ENCODE measurements at regions not wholly inside any gene's neighbourhood (a gene's known extent, or its start where the extent isn't known, plus 50 kb on each side); places are given as distances from the start of the nearest gene placed in this dataset.

DNA sequence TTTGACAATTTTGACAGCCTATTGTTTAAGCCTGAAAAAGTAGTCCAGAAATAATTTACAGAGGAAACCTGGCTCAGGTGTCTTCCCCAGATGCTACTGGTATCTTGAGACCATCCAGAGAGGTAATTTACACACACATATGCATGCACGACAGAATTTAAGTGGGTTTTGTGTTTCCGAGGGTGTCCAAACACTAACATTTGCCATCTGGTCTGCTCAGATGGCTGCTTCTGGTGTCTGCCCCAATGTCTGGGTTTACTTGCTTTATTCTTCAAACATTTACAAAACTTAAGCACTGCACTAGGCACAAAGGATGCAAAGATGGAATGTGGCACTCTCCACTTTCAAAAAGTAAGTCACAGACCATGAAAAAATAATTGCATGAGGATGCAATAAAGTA lies 226.6 kb upstream of the EGLN3 start:
- H3K4me2 ChIP-seq (ENCODE audit: extremely low read depth, insufficient read depth, low read length), result no peak overlapping the region
- H3K4me1 ChIP-seq (ENCODE audit: control insufficient read depth, extremely low read depth, insufficient read depth, low read length), result no peaks in the 10 kb centered on the region
- no peak overlapping the region for H3K27ac ChIP-seq (ENCODE audit: insufficient read depth, low read length)
- no peaks in the 10 kb centered on the region for H4K20me1 ChIP-seq (ENCODE audit: control insufficient read depth, extremely low read depth, insufficient read depth, low read length)
- H3K9ac ChIP-seq (ENCODE audit: insufficient read depth, low read length), result no peak overlapping the region
- H3K36me3 ChIP-seq (ENCODE audit: control insufficient read depth, insufficient read depth, low read length), result no peaks in the 10 kb centered on the region
- H3K9me3 ChIP-seq (ENCODE audit: control insufficient read depth, insufficient read depth, low read depth, low read length), result no peaks in the 10 kb centered on the region
- no peak overlapping the region for H3K4me3 ChIP-seq (replicated peaks in 1 of 4; ENCODE audit: control extremely low read depth in 1 of 4, insufficient read depth in 1 of 4, low read depth in 3 of 4, low read length in 4 of 4)
- no peaks in the 10 kb centered on the region for H3K79me2 ChIP-seq (ENCODE audit: control insufficient read depth, insufficient read depth, low read length)
- no peak for DNase-seq (ENCODE audit: low read depth in 2 of 2)
- no peak overlapping the region for H2AFZ ChIP-seq (ENCODE audit: low read length)
- TF ChIP-seq, protein P1, sequence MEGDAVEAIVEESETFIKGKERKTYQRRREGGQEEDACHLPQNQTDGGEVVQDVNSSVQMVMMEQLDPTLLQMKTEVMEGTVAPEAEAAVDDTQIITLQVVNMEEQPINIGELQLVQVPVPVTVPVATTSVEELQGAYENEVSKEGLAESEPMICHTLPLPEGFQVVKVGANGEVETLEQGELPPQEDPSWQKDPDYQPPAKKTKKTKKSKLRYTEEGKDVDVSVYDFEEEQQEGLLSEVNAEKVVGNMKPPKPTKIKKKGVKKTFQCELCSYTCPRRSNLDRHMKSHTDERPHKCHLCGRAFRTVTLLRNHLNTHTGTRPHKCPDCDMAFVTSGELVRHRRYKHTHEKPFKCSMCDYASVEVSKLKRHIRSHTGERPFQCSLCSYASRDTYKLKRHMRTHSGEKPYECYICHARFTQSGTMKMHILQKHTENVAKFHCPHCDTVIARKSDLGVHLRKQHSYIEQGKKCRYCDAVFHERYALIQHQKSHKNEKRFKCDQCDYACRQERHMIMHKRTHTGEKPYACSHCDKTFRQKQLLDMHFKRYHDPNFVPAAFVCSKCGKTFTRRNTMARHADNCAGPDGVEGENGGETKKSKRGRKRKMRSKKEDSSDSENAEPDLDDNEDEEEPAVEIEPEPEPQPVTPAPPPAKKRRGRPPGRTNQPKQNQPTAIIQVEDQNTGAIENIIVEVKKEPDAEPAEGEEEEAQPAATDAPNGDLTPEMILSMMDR (conservative IDR thresholded peaks at IDR 0.05 in 1 of 2, IDR thresholded peaks at IDR 0.05 in 1 of 2; ENCODE audit: low read depth in 1 of 2, low read length in 2 of 2), result no peak
- TF ChIP-seq EZH2 (IDR thresholded peaks at IDR 0.05; ENCODE audit: low read length, missing control alignments), result no peak
- no peaks in the 10 kb centered on the region for H3K27me3 ChIP-seq (ENCODE audit: control insufficient read depth, insufficient read depth, low read length)

DNA sequence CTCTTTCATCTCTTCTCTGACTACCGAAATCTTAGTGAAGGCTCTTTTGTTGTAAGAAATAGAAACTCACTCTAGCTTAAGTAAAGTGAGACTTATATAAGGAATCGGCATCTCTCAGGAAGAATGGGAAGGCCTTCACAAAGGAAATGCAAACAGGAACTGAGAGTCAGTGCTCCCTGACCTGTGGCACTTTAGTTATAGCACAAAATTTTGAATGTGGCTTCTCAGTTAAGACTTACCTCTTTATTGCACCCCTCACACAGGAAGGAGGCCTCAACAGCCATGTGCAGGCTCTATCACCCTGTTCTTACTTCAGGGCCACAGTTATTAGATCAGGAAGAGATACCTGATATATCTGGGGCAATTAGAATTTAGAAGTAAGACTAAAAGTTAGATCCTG lies 224.7 kb upstream of the EGLN3 start:
- no peak for TF ChIP-seq EZH2 (IDR thresholded peaks at IDR 0.05; ENCODE audit: low read length, missing control alignments)
- TF ChIP-seq, protein P1 (conservative IDR thresholded peaks at IDR 0.05 in 1 of 2, IDR thresholded peaks at IDR 0.05 in 1 of 2; ENCODE audit: low read depth in 1 of 2, low read length in 2 of 2), result no peak

DNA sequence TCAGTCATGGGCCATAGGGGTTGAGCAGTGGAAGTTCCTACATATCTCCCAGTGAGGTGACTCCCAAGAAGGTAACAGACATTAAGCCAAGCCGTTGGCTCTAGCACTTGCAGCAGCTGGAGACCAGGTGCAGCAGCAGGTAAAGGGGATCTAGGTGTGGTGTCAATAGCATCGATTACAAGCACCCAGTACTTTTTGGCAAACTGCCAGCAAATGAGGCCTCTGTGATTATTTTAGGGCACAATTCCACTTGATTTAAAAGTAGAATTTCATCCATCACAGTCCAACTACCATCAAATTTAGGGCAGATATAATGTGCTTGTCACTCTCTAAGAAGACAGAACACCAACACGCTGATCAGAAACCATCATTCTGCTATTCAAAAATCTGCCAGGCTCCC lies 224.1 kb upstream of the EGLN3 start:
- no peaks in the 10 kb centered on the region for H3K9me3 ChIP-seq (ENCODE audit: control insufficient read depth, insufficient read depth, low read depth, low read length)
- no peaks in the 10 kb centered on the region for H3K36me3 ChIP-seq (ENCODE audit: control insufficient read depth, insufficient read depth, low read length)
- TF ChIP-seq EZH2 (IDR thresholded peaks at IDR 0.05; ENCODE audit: low read length, missing control alignments), result no peak
- TF ChIP-seq, protein P1 (conservative IDR thresholded peaks at IDR 0.05 in 1 of 2, IDR thresholded peaks at IDR 0.05 in 1 of 2; ENCODE audit: low read depth in 1 of 2, low read length in 2 of 2), result no peak
- DNase-seq (ENCODE audit: low read depth in 2 of 2), result no peak
- H3K4me2 ChIP-seq (ENCODE audit: extremely low read depth, insufficient read depth, low read length), result no peak overlapping the region
- no peak overlapping the region for H3K27ac ChIP-seq (ENCODE audit: insufficient read depth, low read length)
- no peak overlapping the region for H2AFZ ChIP-seq (ENCODE audit: low read length)
- no peaks in the 10 kb centered on the region for H3K27me3 ChIP-seq (ENCODE audit: control insufficient read depth, insufficient read depth, low read length)
- H3K4me3 ChIP-seq (replicated peaks in 1 of 4; ENCODE audit: control extremely low read depth in 1 of 4, insufficient read depth in 1 of 4, low read depth in 3 of 4, low read length in 4 of 4), result no peak overlapping the region
- H4K20me1 ChIP-seq (ENCODE audit: control insufficient read depth, extremely low read depth, insufficient read depth, low read length), result no peaks in the 10 kb centered on the region
- H3K4me1 ChIP-seq (ENCODE audit: control insufficient read depth, extremely low read depth, insufficient read depth, low read length), result no peaks in the 10 kb centered on the region
- H3K79me2 ChIP-seq (ENCODE audit: control insufficient read depth, insufficient read depth, low read length), result no peaks in the 10 kb centered on the region
- no peak overlapping the region for H3K9ac ChIP-seq (ENCODE audit: insufficient read depth, low read length)

More for the DNA sequence above, 224.7 kb upstream of the EGLN3 start:
- Histone ChIP-seq H3K27me3 (ENCODE audit: control insufficient read depth, insufficient read depth, low read length) (no peaks in the 10 kb centered on the region), H2AFZ (ENCODE audit: low read length) (no peak overlapping the region), H3K27ac (ENCODE audit: insufficient read depth, low read length) (no peak overlapping the region), H3K36me3 (ENCODE audit: control insufficient read depth, insufficient read depth, low read length) (no peaks in the 10 kb centered on the region), H3K4me2 (ENCODE audit: extremely low read depth, insufficient read depth, low read length) (no peak overlapping the region), H3K9ac (ENCODE audit: insufficient read depth, low read length) (no peak overlapping the region), H4K20me1 (ENCODE audit: control insufficient read depth, extremely low read depth, insufficient read depth, low read length) (no peaks in the 10 kb centered on the region), H3K4me1 (ENCODE audit: control insufficient read depth, extremely low read depth, insufficient read depth, low read length) (no peaks in the 10 kb centered on the region), H3K79me2 (ENCODE audit: control insufficient read depth, insufficient read depth, low read length) (no peaks in the 10 kb centered on the region), H3K4me3 (replicated peaks in 1 of 4; ENCODE audit: control extremely low read depth in 1 of 4, insufficient read depth in 1 of 4, low read depth in 3 of 4, low read length in 4 of 4) (no peak overlapping the region), H3K9me3 (ENCODE audit: control insufficient read depth, insufficient read depth, low read depth, low read length) (no peaks in the 10 kb centered on the region)
- DNase-seq (ENCODE audit: low read depth in 2 of 2), result no peak
